ENCODE measurements at regions not wholly inside any gene's neighbourhood (a gene's known extent, or its start where the extent isn't known, plus 50 kb on each side); places are given as distances from the start of the nearest gene placed in this dataset.

DNA sequence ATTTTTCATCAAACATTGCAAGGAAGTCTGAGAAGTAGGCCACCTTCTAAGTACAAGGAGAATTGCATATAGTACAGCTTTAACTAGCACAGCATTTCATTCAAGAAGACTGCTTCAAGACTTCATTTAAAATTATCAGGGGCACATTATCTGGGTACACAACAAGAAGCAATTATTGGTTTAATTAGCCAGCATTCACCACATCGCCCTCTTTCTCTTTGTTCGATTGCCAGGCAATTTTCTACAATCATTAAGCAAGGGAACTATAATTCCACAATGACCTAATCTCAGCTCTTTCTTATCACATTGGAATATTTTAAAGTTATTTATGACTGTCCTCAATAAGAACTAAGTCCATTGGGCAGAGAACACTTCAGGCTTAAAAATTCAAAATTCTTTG, 1347.1 kb upstream of the PABPC4L start:
- TF ChIP-seq CTCF (IDR thresholded peaks at IDR 0.05; ENCODE audit: insufficient read depth, low read length, poor library complexity, severe bottlenecking) (no peak), EZH2phosphoT487 (conservative IDR thresholded peaks at IDR 0.05; ENCODE audit: low read length) (no peak)

All from SU-DHL-6 (cell line).